Activated CD8-positive, alpha-beta T cell treated with anti-CD3 and anti-CD28 coated beads, Interleukin-2, amount 10 ng/mL, durations not matched to agents 7 days and 5 days (primary cell): ENCODE measurements at regions not wholly inside any gene's neighbourhood (a gene's known extent, or its start where the extent isn't known, plus 50 kb on each side); places are given as distances from the start of the nearest gene placed in this dataset.

Experiments
- ATAC-seq: fragments of 150-1000 bp; cut with Tn5 transposase; one replicate; pipeline ENCODE4 v1.10.0; 2021; ENCODE audit warnings: moderate library complexity
- CTCF ChIA-PET: fragments of 350-600 bp; sonication (Branson Sonifier 250); formaldehyde crosslinking; loops from one replicate; lab custom pipeline; 2021; ENCODE audit warnings: antibody characterized with exemption; lab: Charles Lee
- POLR2A ChIA-PET: fragments of 350-600 bp; sonication (Branson Sonifier 250); formaldehyde crosslinking; loops from one replicate; lab custom pipeline; 2021; ENCODE audit warnings: antibody characterized with exemption; lab: Charles Lee
- DNase-seq: peaks from one replicate; pipeline ENCODE4 v3.0.0-alpha.2; 2020
- H3K27ac Mint-ChIP-seq: one replicate; pipeline ENCODE4 v1.8.0; 2021; ENCODE audit warnings: mild to moderate bottlenecking, mixed read lengths
- H3K27me3 Mint-ChIP-seq: one replicate; pipeline ENCODE4 v1.8.0; 2021; ENCODE audit warnings: low read depth, mixed read lengths
- H3K36me3 Mint-ChIP-seq: one replicate; pipeline ENCODE4 v1.8.0; 2021; ENCODE audit warnings: low read depth, mixed read lengths
- H3K4me1 Mint-ChIP-seq: one replicate; pipeline ENCODE4 v1.8.0; 2021; ENCODE audit warnings: low read depth, mixed read lengths
- H3K4me3 Mint-ChIP-seq: one replicate; pipeline ENCODE4 v1.8.0; 2021; ENCODE audit warnings: mild to moderate bottlenecking, mixed read lengths
- H3K9me3 Mint-ChIP-seq: one replicate; pipeline ENCODE4 v1.8.0; 2022; ENCODE audit warnings: mixed read lengths; ENCODE audit not compliant: insufficient read depth

GRCh38 chr5:52469420-52469819 lies 318.3 kb upstream of the ITGA1 start:
- Mint-ChIP-seq H3K4me1 (peaks cover 10% of the 10 kb centered on the region), H3K4me3 (peak overlapping the region; percentile 35), H3K9me3 (no peaks in the 10 kb centered on the region), H3K27me3 (no peaks in the 10 kb centered on the region), H3K27ac (no peak overlapping the region), H3K36me3 (no peaks in the 10 kb centered on the region)
- CTCF ChIA-PET = no interaction called here
- peak; percentile 35 for DNase-seq
- POLR2A ChIA-PET = no interaction called here
- ATAC-seq = no peak

GRCh38 chr5:52469835-52470234 lies 317.9 kb upstream of the ITGA1 start:
- POLR2A ChIA-PET = no interaction called here
- no peaks in the 10 kb centered on the region for H3K27me3 Mint-ChIP-seq
- no peaks in the 10 kb centered on the region for H3K9me3 Mint-ChIP-seq
- no peak for DNase-seq
- CTCF ChIA-PET = no interaction called here
- no peak for ATAC-seq
- no peak overlapping the region for H3K27ac Mint-ChIP-seq
- H3K4me1 Mint-ChIP-seq = peaks cover 10% of the 10 kb centered on the region
- H3K36me3 Mint-ChIP-seq = no peaks in the 10 kb centered on the region
- H3K4me3 Mint-ChIP-seq = peak overlapping the region; percentile 35

- CTCF ChIA-PET = no interaction called here
- H3K4me3 Mint-ChIP-seq = no peak overlapping the region
- H3K4me1 Mint-ChIP-seq = no peaks in the 10 kb centered on the region
- ATAC-seq (no peak), DNase-seq (no peak)
- no peaks in the 10 kb centered on the region for H3K9me3 Mint-ChIP-seq
- H3K36me3 Mint-ChIP-seq = no peaks in the 10 kb centered on the region
- POLR2A ChIA-PET = no interaction called here
- H3K27ac Mint-ChIP-seq = no peak overlapping the region
- peaks cover 2% of the 10 kb centered on the region for H3K27me3 Mint-ChIP-seq
These were observed 311.4 kb upstream of the ITGA1 start for GRCh38 chr5:52476346-52476745.

GRCh38 chr5:52481201-52481600 lies 306.5 kb upstream of the ITGA1 start:
- H3K27me3 Mint-ChIP-seq = peaks cover 5% of the 10 kb centered on the region
- H3K36me3 Mint-ChIP-seq = no peaks in the 10 kb centered on the region
- H3K9me3 Mint-ChIP-seq = no peaks in the 10 kb centered on the region
- ChIA-PET POLR2A (no interaction called here), CTCF (no interaction called here)
- no peak overlapping the region for H3K27ac Mint-ChIP-seq
- H3K4me3 Mint-ChIP-seq = no peak overlapping the region
- H3K4me1 Mint-ChIP-seq = no peaks in the 10 kb centered on the region
- DNase-seq (no peak), ATAC-seq (no peak)

GRCh38 chr5:52481851-52482250 lies 305.9 kb upstream of the ITGA1 start:
- ChIA-PET POLR2A (no interaction called here), CTCF (no interaction called here)
- no peak for DNase-seq
- H3K4me1 Mint-ChIP-seq = no peaks in the 10 kb centered on the region
- H3K27ac Mint-ChIP-seq = no peak overlapping the region
- no peaks in the 10 kb centered on the region for H3K36me3 Mint-ChIP-seq
- ATAC-seq = no peak
- no peak overlapping the region for H3K4me3 Mint-ChIP-seq
- H3K27me3 Mint-ChIP-seq = peaks cover 5% of the 10 kb centered on the region
- H3K9me3 Mint-ChIP-seq = no peaks in the 10 kb centered on the region

- no peak overlapping the region for H3K4me3 Mint-ChIP-seq
- ATAC-seq = no peak
- H3K4me1 Mint-ChIP-seq = no peaks in the 10 kb centered on the region
- no peak overlapping the region for H3K27ac Mint-ChIP-seq
- CTCF ChIA-PET = no interaction called here
- no peaks in the 10 kb centered on the region for H3K36me3 Mint-ChIP-seq
- H3K27me3 Mint-ChIP-seq = peaks cover 1% of the 10 kb centered on the region
- DNase-seq = no peak
- POLR2A ChIA-PET = no interaction called here
- H3K9me3 Mint-ChIP-seq = no peaks in the 10 kb centered on the region
These were observed 296.5 kb upstream of the ITGA1 start for GRCh38 chr5:52491071-52491787.

GRCh38 chr5:52491818-52492217 lies 295.9 kb upstream of the ITGA1 start:
- Mint-ChIP-seq H3K9me3 (no peaks in the 10 kb centered on the region), H3K27me3 (peaks cover 3% of the 10 kb centered on the region), H3K36me3 (no peaks in the 10 kb centered on the region), H3K4me3 (no peak overlapping the region), H3K4me1 (no peaks in the 10 kb centered on the region), H3K27ac (no peak overlapping the region)
- ChIA-PET POLR2A (no interaction called here), CTCF (no interaction called here)
- DNase-seq (no peak), ATAC-seq (no peak)

GRCh38 chr5:52497133-52497693 lies 290.5 kb upstream of the ITGA1 start:
- H3K4me1 Mint-ChIP-seq = peaks cover 9% of the 10 kb centered on the region
- CTCF ChIA-PET = no interaction called here

GRCh38 chr5:52498607-52499006 lies 289.1 kb upstream of the ITGA1 start:
- ATAC-seq (no peak), DNase-seq (no peak)
- H3K27ac Mint-ChIP-seq = no peak overlapping the region
- ChIA-PET POLR2A (no interaction called here), CTCF (no interaction called here)
- no peaks in the 10 kb centered on the region for H3K9me3 Mint-ChIP-seq
- peaks cover 9% of the 10 kb centered on the region for H3K4me1 Mint-ChIP-seq
- no peak overlapping the region for H3K4me3 Mint-ChIP-seq
- H3K36me3 Mint-ChIP-seq = no peaks in the 10 kb centered on the region
- H3K27me3 Mint-ChIP-seq = peaks cover 14% of the 10 kb centered on the region

More at GRCh38 chr5:52497133-52497693, 290.5 kb upstream of the ITGA1 start:
- H3K36me3 Mint-ChIP-seq = no peaks in the 10 kb centered on the region
- ATAC-seq (no peak), DNase-seq (no peak)
- peaks cover 11% of the 10 kb centered on the region for H3K27me3 Mint-ChIP-seq
- no peaks in the 10 kb centered on the region for H3K9me3 Mint-ChIP-seq
- POLR2A ChIA-PET = no interaction called here
- H3K4me3 Mint-ChIP-seq = no peak overlapping the region
- H3K27ac Mint-ChIP-seq = no peak overlapping the region

GRCh38 chr5:52502460-52502999 lies 285.2 kb upstream of the ITGA1 start:
- POLR2A ChIA-PET = no interaction called here
- Mint-ChIP-seq H3K4me3 (no peak overlapping the region), H3K36me3 (no peaks in the 10 kb centered on the region), H3K9me3 (no peaks in the 10 kb centered on the region), H3K4me1 (peaks cover 23% of the 10 kb centered on the region), H3K27me3 (peaks cover 17% of the 10 kb centered on the region), H3K27ac (no peak overlapping the region)
- ATAC-seq = no peak
- CTCF ChIA-PET = no interaction called here
- no peak for DNase-seq

- Mint-ChIP-seq H3K27me3 (peaks cover 22% of the 10 kb centered on the region), H3K9me3 (no peaks in the 10 kb centered on the region), H3K36me3 (no peaks in the 10 kb centered on the region), H3K27ac (no peak overlapping the region), H3K4me1 (peaks cover 16% of the 10 kb centered on the region), H3K4me3 (peak overlapping the region; percentile 37)
- ATAC-seq = no peak
- peak; percentile 27 for DNase-seq
- CTCF ChIA-PET = no interaction called here
- POLR2A ChIA-PET = no interaction called here
These were observed 283.0 kb upstream of the ITGA1 start for GRCh38 chr5:52504584-52505240.

- CTCF ChIA-PET = no interaction called here
- Mint-ChIP-seq H3K4me3 (no peak overlapping the region), H3K27me3 (peaks cover 19% of the 10 kb centered on the region), H3K4me1 (no peaks in the 10 kb centered on the region), H3K27ac (no peak overlapping the region), H3K9me3 (no peaks in the 10 kb centered on the region), H3K36me3 (no peaks in the 10 kb centered on the region)
- ATAC-seq (no peak), DNase-seq (no peak)
- POLR2A ChIA-PET = no interaction called here
These were observed 270.0 kb upstream of the ITGA1 start for GRCh38 chr5:52517667-52518066.
